ENCODE measurements at regions not wholly inside any gene's neighbourhood (a gene's known extent, or its start where the extent isn't known, plus 50 kb on each side); places are given as distances from the start of the nearest gene placed in this dataset.
"Not testable (repeated sequence)": the region's sequence is repeated elsewhere in the genome, so short reads cannot be mapped to it uniquely, and the experiment has no call there.

DNA sequence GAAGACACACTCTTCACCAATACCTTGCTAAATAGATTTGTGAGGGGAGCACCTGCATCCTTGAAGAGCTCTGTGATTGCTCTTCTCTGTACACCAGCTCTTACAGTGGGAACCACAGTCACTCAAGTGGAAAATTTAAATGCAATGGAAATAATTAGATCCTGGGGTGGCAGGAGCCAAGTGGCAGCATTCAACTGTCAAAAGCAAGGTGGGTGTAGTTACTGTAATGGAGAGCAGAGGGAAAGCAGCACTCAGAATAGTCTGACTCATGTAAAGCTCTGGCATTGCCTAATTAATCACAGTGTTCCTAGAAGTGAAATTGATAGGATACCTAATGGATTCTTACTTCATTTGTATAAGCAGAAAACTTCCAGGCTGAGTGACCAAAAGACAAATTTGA is 245.8 kb downstream of the KCNE4 start:
- TF ChIP-seq, protein P1, sequence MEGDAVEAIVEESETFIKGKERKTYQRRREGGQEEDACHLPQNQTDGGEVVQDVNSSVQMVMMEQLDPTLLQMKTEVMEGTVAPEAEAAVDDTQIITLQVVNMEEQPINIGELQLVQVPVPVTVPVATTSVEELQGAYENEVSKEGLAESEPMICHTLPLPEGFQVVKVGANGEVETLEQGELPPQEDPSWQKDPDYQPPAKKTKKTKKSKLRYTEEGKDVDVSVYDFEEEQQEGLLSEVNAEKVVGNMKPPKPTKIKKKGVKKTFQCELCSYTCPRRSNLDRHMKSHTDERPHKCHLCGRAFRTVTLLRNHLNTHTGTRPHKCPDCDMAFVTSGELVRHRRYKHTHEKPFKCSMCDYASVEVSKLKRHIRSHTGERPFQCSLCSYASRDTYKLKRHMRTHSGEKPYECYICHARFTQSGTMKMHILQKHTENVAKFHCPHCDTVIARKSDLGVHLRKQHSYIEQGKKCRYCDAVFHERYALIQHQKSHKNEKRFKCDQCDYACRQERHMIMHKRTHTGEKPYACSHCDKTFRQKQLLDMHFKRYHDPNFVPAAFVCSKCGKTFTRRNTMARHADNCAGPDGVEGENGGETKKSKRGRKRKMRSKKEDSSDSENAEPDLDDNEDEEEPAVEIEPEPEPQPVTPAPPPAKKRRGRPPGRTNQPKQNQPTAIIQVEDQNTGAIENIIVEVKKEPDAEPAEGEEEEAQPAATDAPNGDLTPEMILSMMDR (conservative IDR thresholded peaks at IDR 0.05; ENCODE audit: low read depth, low read length) = no peak
- TF ChIP-seq EZH2 (IDR thresholded peaks at IDR 0.05; ENCODE audit: low read length, unreplicated experiment) (no peak), EZH2phosphoT487 (IDR thresholded peaks at IDR 0.05; ENCODE audit: borderline replicate concordance, low read length) (no peak)
- no peak for ATAC-seq
- intact Hi-C loops (cut with micrococcal nuclease) = no loop called here
- Histone ChIP-seq H3K9me2 (replicated peaks; ENCODE audit: low read length) (no peaks in the 10 kb centered on the region), H3K27me3 (ENCODE audit: low read length) (no peaks in the 10 kb centered on the region), H3K27ac (ENCODE audit: low read length) (no peak overlapping the region), H3K9me3 (ENCODE audit: low read length) (no peaks in the 10 kb centered on the region), H2AFZ (ENCODE audit: low read length) (no peak overlapping the region), H3K79me2 (ENCODE audit: low read length) (no peaks in the 10 kb centered on the region), H3K4me3 (ENCODE audit: low read length) (no peak overlapping the region), H3K9ac (ENCODE audit: low read length) (no peak overlapping the region), H3F3A (ENCODE audit: low read length, unreplicated experiment) (no peaks in the 10 kb centered on the region), H3K36me3 (ENCODE audit: low read depth, low read length) (no peaks in the 10 kb centered on the region), H3K4me2 (ENCODE audit: low read length) (no peak overlapping the region), H4K20me1 (ENCODE audit: low read length) (no peaks in the 10 kb centered on the region), H3K4me1 (ENCODE audit: insufficient read depth, low read length) (no peaks in the 10 kb centered on the region)
- no peak for DNase-seq
- no TSS peak for BruUV-seq (replicated peaks)
- ChIA-PET POLR2A (ENCODE audit: unreplicated experiment) (no interaction called here), CTCF (no interaction called here)

DNA sequence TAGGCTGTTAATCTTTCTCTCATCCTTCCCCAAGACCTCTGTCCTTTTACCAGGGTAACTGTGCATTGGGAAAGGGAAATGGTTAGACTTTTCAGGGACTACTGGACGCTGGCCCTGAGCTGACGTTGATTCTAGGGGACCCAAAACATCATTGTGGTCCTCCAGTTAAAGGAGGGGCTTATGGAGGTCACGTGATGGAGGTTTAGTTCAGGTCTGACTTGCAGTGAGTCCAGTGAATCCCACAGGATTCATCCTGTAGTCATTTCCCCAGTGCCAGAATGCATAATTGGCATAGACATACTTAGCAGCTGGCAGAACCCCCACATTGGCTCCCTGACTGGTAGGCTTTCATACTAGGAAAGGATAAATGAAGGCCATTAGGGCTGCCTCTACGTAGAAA is 246.3 kb downstream of the KCNE4 start:
- H3K9me3 ChIP-seq (ENCODE audit: low read length); H3K79me2 ChIP-seq (ENCODE audit: low read length); intact Hi-C loops (cut with micrococcal nuclease); H3K27me3 ChIP-seq (ENCODE audit: low read length); H3K4me1 ChIP-seq (ENCODE audit: insufficient read depth, low read length); H3K9ac ChIP-seq (ENCODE audit: low read length); DNase-seq; H3K4me3 ChIP-seq (ENCODE audit: low read length); H2AFZ ChIP-seq (ENCODE audit: low read length); ATAC-seq; POLR2A ChIA-PET (ENCODE audit: unreplicated experiment); H3K9me2 ChIP-seq (replicated peaks; ENCODE audit: low read length); BruUV-seq (replicated peaks); CTCF ChIA-PET; H3K36me3 ChIP-seq (ENCODE audit: low read depth, low read length); H3F3A ChIP-seq (ENCODE audit: low read length, unreplicated experiment); H4K20me1 ChIP-seq (ENCODE audit: low read length); H3K4me2 ChIP-seq (ENCODE audit: low read length); H3K27ac ChIP-seq (ENCODE audit: low read length): not testable (repeated sequence)

DNA sequence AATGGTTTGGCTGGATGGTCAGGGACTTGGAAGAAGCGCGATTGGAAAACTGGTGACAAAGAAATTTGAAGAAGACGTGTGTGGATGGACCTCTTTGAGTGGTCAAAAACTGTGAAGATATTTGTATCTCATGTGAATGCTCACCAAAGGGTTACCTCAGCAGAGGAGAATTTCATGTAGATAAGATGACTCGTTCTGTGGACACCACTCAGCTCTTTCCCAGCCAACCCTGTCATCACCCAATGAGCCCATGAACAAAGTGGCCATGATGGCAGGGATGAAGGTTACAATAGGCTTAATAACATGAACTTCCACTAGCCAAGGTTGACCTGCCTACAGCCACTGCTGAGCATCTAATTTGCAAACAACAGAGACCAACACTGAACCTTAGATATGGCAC is 248.3 kb downstream of the KCNE4 start:
- TF ChIP-seq EZH2phosphoT487 (IDR thresholded peaks at IDR 0.05; ENCODE audit: borderline replicate concordance, low read length) (no peak), EZH2 (IDR thresholded peaks at IDR 0.05; ENCODE audit: low read length, unreplicated experiment) (no peak)
- TF ChIP-seq, protein P1 (conservative IDR thresholded peaks at IDR 0.05; ENCODE audit: low read depth, low read length) = no peak
- Histone ChIP-seq H4K20me1 (ENCODE audit: low read length) (no peaks in the 10 kb centered on the region), H3K9me2 (replicated peaks; ENCODE audit: low read length) (no peaks in the 10 kb centered on the region), H3K79me2 (ENCODE audit: low read length) (no peaks in the 10 kb centered on the region), H2AFZ (ENCODE audit: low read length) (no peak overlapping the region), H3K4me3 (ENCODE audit: low read length) (no peak overlapping the region), H3K4me2 (ENCODE audit: low read length) (no peak overlapping the region), H3K27ac (ENCODE audit: low read length) (no peak overlapping the region), H3K4me1 (ENCODE audit: insufficient read depth, low read length) (no peaks in the 10 kb centered on the region), H3K9ac (ENCODE audit: low read length) (no peak overlapping the region), H3K9me3 (ENCODE audit: low read length) (no peaks in the 10 kb centered on the region), H3K27me3 (ENCODE audit: low read length) (no peaks in the 10 kb centered on the region), H3F3A (ENCODE audit: low read length, unreplicated experiment) (no peaks in the 10 kb centered on the region), H3K36me3 (ENCODE audit: low read depth, low read length) (no peaks in the 10 kb centered on the region)
- ChIA-PET POLR2A (ENCODE audit: unreplicated experiment) (interaction anchor here (0.6 kb wide), 1 partner anchor 41 kb away, joined by 6 read pairs; no protein-coding TSS in a partner anchor), CTCF (no interaction called here)
- intact Hi-C loops (cut with micrococcal nuclease) = no loop called here
- DNase-seq (no peak), ATAC-seq (no peak)
- no TSS peak for BruUV-seq (replicated peaks)

Data from PC-3 (cell line).